GM12878 (cell line): ENCODE measurements at regions not wholly inside any gene's neighbourhood (a gene's known extent, or its start where the extent isn't known, plus 50 kb on each side); places are given as distances from the start of the nearest gene placed in this dataset.

Experiments
- ATAC-seq: fragments of 200-7000 bp; cut with Tn5 transposase; 3 replicates; pipeline ENCODE4 v1.9.1; 2020; ENCODE audit warnings: mild to moderate bottlenecking, moderate library complexity
- BruUV-seq: library from RNA; stranded (reverse); fragments of 400-500 nt; replicated peaks from 2 replicates; lab custom pipeline; 2021; lab: Mats Ljungman, UMichigan
- CTCF ChIA-PET: fragments of 300-600 bp; sonication (Branson Sonifier 250); formaldehyde crosslinking; extraction: SDS; loops from one replicate; lab custom pipeline; 2021; ENCODE audit warnings: inconsistent platforms; lab: Yijun Ruan, JAX
- POLR2A ChIA-PET: fragments of 350-600 bp; formaldehyde crosslinking; extraction: SDS; loops from one replicate; lab custom pipeline; 2021; ENCODE audit warnings: inconsistent platforms; lab: Charles Lee
- RAD21 ChIA-PET: fragments of 300-600 bp; sonication (Branson Sonifier 250); formaldehyde crosslinking; loops from one replicate; lab custom pipeline; 2023; ENCODE audit warnings: antibody characterized with exemption; ENCODE audit not compliant: unreplicated experiment; lab: Charles Lee
- SMC1A ChIA-PET: fragments of 300-600 bp; sonication (Branson Sonifier 250); formaldehyde crosslinking; loops from one replicate; lab custom pipeline; 2023; ENCODE audit not compliant: unreplicated experiment, uncharacterized antibody; lab: Charles Lee
- DNase-seq: peaks from one replicate; pipeline ENCODE4 v3.0.0-alpha.2; 2011; ENCODE audit warnings: low read depth, low spot score
- FAIRE-seq: peaks from 3 replicates; lab custom pipeline; 2011; peaks lifted over from hg19 to GRCh38; lab: Jason Lieb, UNC
- H2AFZ ChIP-seq: 2 replicates; pipeline ENCODE4 v1.6.0; 2011; ENCODE audit warnings: low read depth, low read length, control low read depth; ENCODE audit not compliant: control insufficient read depth
- H3K27ac ChIP-seq: 2 replicates; pipeline ENCODE4 v1.5.1; 2011; ENCODE audit warnings: control low read depth; ENCODE audit not compliant: control insufficient read depth, insufficient read depth
- H3K27me3 ChIP-seq, 2 experiments: replicated peaks in 1 of 2; 2 replicates each; pipeline versions ENCODE4 v1.6.0 to v1.6.1; 2011; ENCODE audit warnings: low read length in 1 of 2; ENCODE audit not compliant: control insufficient read depth in 2 of 2, insufficient read depth in 2 of 2
- H3K36me3 ChIP-seq, 2 experiments: 2 replicates each; pipeline ENCODE4 v1.5.1; 2011; ENCODE audit warnings: low read length in 1 of 2; ENCODE audit not compliant: control insufficient read depth in 2 of 2, insufficient read depth in 2 of 2
- H3K4me1 ChIP-seq: 2 replicates; pipeline ENCODE4 v1.6.1; 2011; ENCODE audit warnings: mild to moderate bottlenecking, low read length, moderate library complexity, mixed read lengths; ENCODE audit not compliant: control insufficient read depth, insufficient read depth
- H3K4me2 ChIP-seq: 2 replicates; pipeline ENCODE4 v1.6.0; 2011; ENCODE audit warnings: control low read depth; ENCODE audit not compliant: control insufficient read depth, insufficient read depth
- H3K4me3 ChIP-seq: fragments of 200-600 bp; sonication (generic); 2 replicates; pipeline ENCODE4 v1.5.1; 2016
- H3K79me2 ChIP-seq: 2 replicates; pipeline ENCODE4 v1.6.0; 2011; ENCODE audit warnings: low read length; ENCODE audit not compliant: control insufficient read depth, insufficient read depth
- H3K9ac ChIP-seq: 2 replicates; pipeline ENCODE4 v1.8.0; 2011; ENCODE audit warnings: low read length, control low read depth, mixed read lengths; ENCODE audit not compliant: control insufficient read depth, insufficient read depth
- H3K9me3 ChIP-seq: replicated peaks from 3 replicates; pipeline ENCODE4 v1.5.1; 2011; ENCODE audit warnings: mild to moderate bottlenecking, low read length; ENCODE audit not compliant: control insufficient read depth, insufficient read depth
- H4K20me1 ChIP-seq: 2 replicates; pipeline ENCODE4 v1.6.0; 2011; ENCODE audit not compliant: control insufficient read depth, insufficient read depth
- NR2C1 ChIP-seq: fragments of 450-650 bp; IDR thresholded peaks from 2 replicates; pipeline ENCODE4 v1.6.1; 2017; ENCODE audit warnings: antibody characterized with exemption, mild to moderate bottlenecking, moderate library complexity
- RFX5 ChIP-seq: IDR thresholded peaks from 2 replicates; pipeline ENCODE4 v1.6.1; 2011; ENCODE audit warnings: low read depth, low read length, improper control_type of control experiment
- SIN3A ChIP-seq: IDR thresholded peaks from 2 replicates; pipeline ENCODE4 v1.6.1; 2012; ENCODE audit warnings: low read depth, low read length, improper control_type of control experiment
- SIX5 ChIP-seq: IDR thresholded peaks from 2 replicates; pipeline ENCODE4 v1.6.1; 2011; ENCODE audit warnings: mild to moderate bottlenecking, low read depth, low read length, moderate library complexity; ENCODE audit not compliant: severe bottlenecking
- SUPT20H ChIP-seq: IDR thresholded peaks from 2 replicates; pipeline ENCODE4 v1.6.1; 2011; ENCODE audit warnings: low read depth, mild to moderate bottlenecking, low read length, moderate library complexity, borderline replicate concordance; ENCODE audit not compliant: control insufficient read depth
- USF2 ChIP-seq: IDR thresholded peaks from 2 replicates; pipeline ENCODE4 v1.6.1; 2011; ENCODE audit warnings: low read depth, low read length, improper control_type of control experiment, borderline replicate concordance
- ZBTB33 ChIP-seq: fragments of 450-650 bp; IDR thresholded peaks from 2 replicates; pipeline ENCODE4 v1.6.1; 2017; ENCODE audit warnings: mild to moderate bottlenecking
- WGBS: methylation state at CpG from one replicate; pipeline ENCODE4 v1.1.6; 2016; ENCODE audit warnings: low lambda C conversion rate; ENCODE audit not compliant: insufficient replicate concordance, insufficient coverage; ENCODE audit errors: missing lambda C conversion rate; 5-methylcytosine and 5-hydroxymethylcytosine counted together
- in situ Hi-C: fragments of 300-500 bp; cut with MboI; formaldehyde crosslinking; loops from 9 replicates; pipeline ENCODE4 v1.14.3; 2018; ENCODE audit warnings: mixed read lengths
- intact Hi-C: fragments of 100-400 bp; cut with micrococcal nuclease; formaldehyde crosslinking; loops from one replicate; pipeline ENCODE4 v1.14.2; 2022; ENCODE audit not compliant: unreplicated experiment
- TF ChIP-seq, protein P1 (sequence below): fragments of 450-650 bp; IDR thresholded peaks from 2 replicates; pipeline ENCODE4 v1.6.1; 2017; ENCODE audit warnings: antibody characterized with exemption, mild to moderate bottlenecking, moderate library complexity

DNA sequence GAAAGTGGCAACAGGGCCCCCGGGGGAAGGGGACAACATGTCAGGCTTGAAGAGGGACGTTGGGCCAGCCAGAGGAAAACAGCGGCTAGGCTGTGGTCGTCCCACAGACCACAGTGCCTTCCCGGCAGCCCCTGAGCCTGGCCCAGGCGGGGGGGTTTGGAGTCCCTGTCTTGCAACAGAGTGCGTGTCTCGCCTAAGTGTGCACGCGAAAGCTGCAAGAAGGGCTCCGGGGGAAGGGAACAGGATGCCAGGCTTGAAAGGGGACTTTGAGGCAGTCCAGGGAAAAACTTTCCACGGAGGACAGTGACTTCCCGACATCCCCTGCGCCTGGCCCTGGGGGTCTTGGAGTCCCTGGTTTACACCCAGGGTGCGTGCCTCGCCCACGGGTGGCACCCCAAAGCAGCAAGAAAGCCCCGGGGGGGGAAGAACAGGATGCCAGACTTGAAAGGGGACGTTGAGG lies 157.5 kb upstream of the ALG10B start:
- no peaks in the 10 kb centered on the region; the same call in 2 of the 3 replicates for H3K9me3 ChIP-seq
- TF ChIP-seq RFX5, result no peak
- no peak for TF ChIP-seq USF2
- TF ChIP-seq SIX5, result no peak
- TF ChIP-seq ZBTB33, result no peak
- no peak for TF ChIP-seq SIN3A
- TF ChIP-seq NR2C1, result no peak
- TF ChIP-seq, protein P1, sequence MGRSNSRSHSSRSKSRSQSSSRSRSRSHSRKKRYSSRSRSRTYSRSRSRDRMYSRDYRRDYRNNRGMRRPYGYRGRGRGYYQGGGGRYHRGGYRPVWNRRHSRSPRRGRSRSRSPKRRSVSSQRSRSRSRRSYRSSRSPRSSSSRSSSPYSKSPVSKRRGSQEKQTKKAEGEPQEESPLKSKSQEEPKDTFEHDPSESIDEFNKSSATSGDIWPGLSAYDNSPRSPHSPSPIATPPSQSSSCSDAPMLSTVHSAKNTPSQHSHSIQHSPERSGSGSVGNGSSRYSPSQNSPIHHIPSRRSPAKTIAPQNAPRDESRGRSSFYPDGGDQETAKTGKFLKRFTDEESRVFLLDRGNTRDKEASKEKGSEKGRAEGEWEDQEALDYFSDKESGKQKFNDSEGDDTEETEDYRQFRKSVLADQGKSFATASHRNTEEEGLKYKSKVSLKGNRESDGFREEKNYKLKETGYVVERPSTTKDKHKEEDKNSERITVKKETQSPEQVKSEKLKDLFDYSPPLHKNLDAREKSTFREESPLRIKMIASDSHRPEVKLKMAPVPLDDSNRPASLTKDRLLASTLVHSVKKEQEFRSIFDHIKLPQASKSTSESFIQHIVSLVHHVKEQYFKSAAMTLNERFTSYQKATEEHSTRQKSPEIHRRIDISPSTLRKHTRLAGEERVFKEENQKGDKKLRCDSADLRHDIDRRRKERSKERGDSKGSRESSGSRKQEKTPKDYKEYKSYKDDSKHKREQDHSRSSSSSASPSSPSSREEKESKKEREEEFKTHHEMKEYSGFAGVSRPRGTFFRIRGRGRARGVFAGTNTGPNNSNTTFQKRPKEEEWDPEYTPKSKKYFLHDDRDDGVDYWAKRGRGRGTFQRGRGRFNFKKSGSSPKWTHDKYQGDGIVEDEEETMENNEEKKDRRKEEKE, result no peak
- no peak for TF ChIP-seq SUPT20H
- ATAC-seq, result no peak
- ChIA-PET POLR2A (no interaction called here), CTCF (no interaction called here), SMC1A (no interaction called here), RAD21 (no interaction called here)
- H3K27ac ChIP-seq, result no peak overlapping the region
- H3K4me3 ChIP-seq, result no peak overlapping the region
- WGBS, result 81% methylated on average over 18 of the region's 19 CpGs
- in situ Hi-C loops, result no loop called here
- H3K36me3 ChIP-seq, result no peaks in the 10 kb centered on the region
- H3K9ac ChIP-seq, result no peak overlapping the region
- no peak for FAIRE-seq
- intact Hi-C loops, result no loop called here
- no peak for DNase-seq
- no peak overlapping the region for H2AFZ ChIP-seq
- H4K20me1 ChIP-seq, result no peaks in the 10 kb centered on the region
- no TSS peak for BruUV-seq
- no peak overlapping the region for H3K4me2 ChIP-seq
- H3K27me3 ChIP-seq, result no peaks in the 10 kb centered on the region
- H3K79me2 ChIP-seq, result no peaks in the 10 kb centered on the region
- no peaks in the 10 kb centered on the region for H3K4me1 ChIP-seq
